GM23338 (cell line): ENCODE measurements at regions not wholly inside any gene's neighbourhood (a gene's known extent, or its start where the extent isn't known, plus 50 kb on each side); places are given as distances from the start of the nearest gene placed in this dataset.
A peak's percentile ranks its signal among the peaks of the same experiment; 100 is the strongest.

Experiments
- ATAC-seq: fragments of 200-7000 bp; cut with Tn5 transposase; 3 replicates; pipeline ENCODE4 v1.9.1; 2020
- DNase-seq: peaks from one replicate; pipeline ENCODE4 v3.0.0-alpha.2; 2015; ENCODE audit warnings: low spot score
- H2AFZ ChIP-seq: fragments of 200-600 bp; sonication (generic); 2 replicates; pipeline ENCODE4 v1.8.0; 2016; ENCODE audit warnings: antibody characterized with exemption, mild to moderate bottlenecking, moderate library complexity
- H3F3A ChIP-seq: fragments of 200-600 bp; sonication (generic); replicated peaks from 2 replicates; pipeline ENCODE4 v1.8.0; 2017; ENCODE audit warnings: antibody characterized with exemption, mixed run types, low read depth
- H3K27ac ChIP-seq: fragments of 200-600 bp; sonication (generic); 2 replicates; pipeline ENCODE4 v1.6.1; 2016; ENCODE audit warnings: low read depth
- H3K27me3 ChIP-seq: fragments of 200-600 bp; sonication (generic); 2 replicates; pipeline ENCODE4 v1.8.0; 2016; ENCODE audit warnings: mild to moderate bottlenecking, mixed run types, moderate library complexity; ENCODE audit not compliant: insufficient read depth
- H3K36me3 ChIP-seq: fragments of 200-600 bp; sonication (generic); 2 replicates; pipeline ENCODE4 v1.8.0; 2016; ENCODE audit warnings: mild to moderate bottlenecking; ENCODE audit not compliant: insufficient read depth
- H3K4me1 ChIP-seq: fragments of 200-600 bp; sonication (generic); 2 replicates; pipeline ENCODE4 v1.8.0; 2016; ENCODE audit warnings: mild to moderate bottlenecking, moderate library complexity; ENCODE audit not compliant: insufficient read depth
- H3K4me2 ChIP-seq: fragments of 200-600 bp; sonication (generic); 2 replicates; pipeline ENCODE4 v1.7.1; 2017; ENCODE audit warnings: mixed run types
- H3K4me3 ChIP-seq: fragments of 200-600 bp; sonication (generic); 2 replicates; pipeline ENCODE4 v1.6.1; 2016; ENCODE audit warnings: mixed run types
- H3K79me2 ChIP-seq: fragments of 200-600 bp; sonication (generic); replicated peaks from 2 replicates; pipeline ENCODE4 v1.8.0; 2017; ENCODE audit warnings: mild to moderate bottlenecking; ENCODE audit not compliant: insufficient read depth
- H3K9me2 ChIP-seq: fragments of 200-600 bp; sonication (generic); 2 replicates; pipeline ENCODE4 v1.8.0; 2017; ENCODE audit not compliant: insufficient read depth
- H4K20me1 ChIP-seq: fragments of 200-600 bp; sonication (generic); replicated peaks from 2 replicates; pipeline ENCODE4 v1.8.0; 2017; ENCODE audit warnings: mild to moderate bottlenecking; ENCODE audit not compliant: insufficient read depth
- H3K27ac Mint-ChIP-seq: 2 replicates; pipeline ENCODE4 v1.8.0; 2020; ENCODE audit warnings: inconsistent platforms, mild to moderate bottlenecking, moderate library complexity, mixed read lengths
- H3K27me3 Mint-ChIP-seq: 3 replicates; pipeline ENCODE4 v1.8.0; 2022; ENCODE audit warnings: low read depth, mild to moderate bottlenecking, moderate library complexity, mixed read lengths, inconsistent platforms; ENCODE audit not compliant: insufficient read depth, poor library complexity
- H3K36me3 Mint-ChIP-seq: 3 replicates; pipeline ENCODE4 v1.8.0; 2021; ENCODE audit warnings: low read depth, mild to moderate bottlenecking, inconsistent platforms, moderate library complexity, mixed read lengths
- H3K4me1 Mint-ChIP-seq: 3 replicates; pipeline ENCODE4 v1.8.0; 2020; ENCODE audit warnings: mild to moderate bottlenecking, inconsistent platforms, mixed read lengths
- H3K4me3 Mint-ChIP-seq: 3 replicates; pipeline ENCODE4 v1.8.0; 2021; ENCODE audit warnings: moderate library complexity, mild to moderate bottlenecking, inconsistent platforms, mixed read lengths
- H3K9me3 Mint-ChIP-seq: 3 replicates; pipeline ENCODE4 v1.8.0; 2020; ENCODE audit warnings: moderate library complexity, mild to moderate bottlenecking, inconsistent platforms, mixed read lengths
- EZH2 ChIP-seq: fragments of 200-600 bp; sonication (generic); IDR thresholded peaks from one replicate; pipeline ENCODE4 v1.8.0; 2017; ENCODE audit warnings: antibody characterized with exemption, mild to moderate bottlenecking, low read depth; ENCODE audit not compliant: unreplicated experiment
- EZH2phosphoT487 ChIP-seq: fragments of 200-600 bp; sonication (generic); IDR thresholded peaks from one replicate; pipeline ENCODE4 v1.8.1; 2018; ENCODE audit warnings: antibody characterized with exemption; ENCODE audit not compliant: unreplicated experiment
- JUNB ChIP-seq: IDR thresholded peaks from one replicate; pipeline ENCODE4 v1.6.1; 2016; ENCODE audit warnings: antibody characterized with exemption; ENCODE audit not compliant: unreplicated experiment
- NANOG ChIP-seq: IDR thresholded peaks from 2 replicates; pipeline ENCODE4 v1.6.1; 2016; ENCODE audit warnings: antibody characterized with exemption, borderline replicate concordance
- POLR2AphosphoS5 ChIP-seq: IDR thresholded peaks from 2 replicates; pipeline ENCODE4 v1.6.1; 2016; ENCODE audit warnings: antibody characterized with exemption, low read depth
- STAT1 ChIP-seq: IDR thresholded peaks from one replicate; pipeline ENCODE4 v1.6.1; 2016; ENCODE audit warnings: antibody characterized with exemption; ENCODE audit not compliant: unreplicated experiment
- ZNF114 ChIP-seq: fragments of 250-450 bp; sonication (Bioruptor Pico); IDR thresholded peaks from 2 replicates; pipeline ENCODE4 v1.5.0; 2020; ENCODE audit warnings: mild to moderate bottlenecking, moderate library complexity
- ZNF331 ChIP-seq: fragments of 250-450 bp; sonication (Bioruptor Pico); IDR thresholded peaks from 2 replicates; pipeline ENCODE4 v1.5.0; 2020; ENCODE audit warnings: low read depth, mild to moderate bottlenecking, moderate library complexity
- TF ChIP-seq, protein P1 (sequence below): IDR thresholded peaks from 2 replicates; pipeline ENCODE4 v1.6.1; 2016; ENCODE audit warnings: antibody characterized with exemption
- TF ChIP-seq, protein P2 (sequence below): IDR thresholded peaks from one replicate; pipeline ENCODE4 v1.6.1; 2018; ENCODE audit warnings: antibody characterized with exemption; ENCODE audit not compliant: unreplicated experiment
- TF ChIP-seq, protein P3 (sequence below): fragments of 250-450 bp; sonication (Bioruptor Pico); IDR thresholded peaks from 2 replicates; pipeline ENCODE4 v1.5.0; 2020; ENCODE audit warnings: mild to moderate bottlenecking, moderate library complexity

DNA sequence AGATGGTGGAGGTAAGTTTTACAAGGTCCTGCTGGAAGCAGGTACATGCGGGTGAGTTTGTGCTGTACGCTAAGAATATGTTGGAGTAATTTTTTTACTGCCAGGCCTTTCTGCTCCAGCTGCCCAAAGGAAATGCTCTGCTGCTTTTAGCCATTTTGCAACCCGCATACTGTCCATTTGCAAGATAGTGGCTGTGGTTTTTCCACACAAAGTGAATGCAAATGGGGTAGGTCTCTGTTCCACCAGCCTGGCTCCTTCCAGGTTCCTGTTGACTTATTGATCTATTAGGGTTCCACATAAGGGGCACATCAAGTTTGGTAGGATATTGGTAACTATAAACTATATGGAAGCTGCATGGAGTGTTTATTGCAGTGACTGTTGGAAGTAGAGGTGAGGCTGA is 227.1 kb downstream of the SI start:
- DNase-seq (peak; percentile 22), ATAC-seq (peak; percentile 67)
- Mint-ChIP-seq H3K27ac (peak overlapping the region; percentile 54), H3K36me3 (no peaks in the 10 kb centered on the region), H3K4me1 (peaks cover 32% of the 10 kb centered on the region), H3K9me3 (no peaks in the 10 kb centered on the region), H3K27me3 (peaks cover 6% of the 10 kb centered on the region), H3K4me3 (peak overlapping the region; percentile 23; the same call in 1 of the 3 replicates)
- Histone ChIP-seq H3K36me3 (no peaks in the 10 kb centered on the region), H4K20me1 (no peaks in the 10 kb centered on the region), H3K9me2 (no peaks in the 10 kb centered on the region), H3K4me3 (peak overlapping the region; percentile 31), H3K27ac (peak overlapping the region; percentile 39; the same call in 1 of the 2 replicates), H3F3A (no peaks in the 10 kb centered on the region), H3K79me2 (no peaks in the 10 kb centered on the region), H2AFZ (peak overlapping the region; percentile 80; the same call in 1 of the 2 replicates), H3K27me3 (no peaks in the 10 kb centered on the region), H3K4me2 (peak overlapping the region; percentile 69), H3K4me1 (peaks cover 37% of the 10 kb centered on the region)
- TF ChIP-seq EZH2phosphoT487 (no peak), POLR2AphosphoS5 (no peak), NANOG (no peak), ZNF114 (no peak), EZH2 (no peak)

DNA sequence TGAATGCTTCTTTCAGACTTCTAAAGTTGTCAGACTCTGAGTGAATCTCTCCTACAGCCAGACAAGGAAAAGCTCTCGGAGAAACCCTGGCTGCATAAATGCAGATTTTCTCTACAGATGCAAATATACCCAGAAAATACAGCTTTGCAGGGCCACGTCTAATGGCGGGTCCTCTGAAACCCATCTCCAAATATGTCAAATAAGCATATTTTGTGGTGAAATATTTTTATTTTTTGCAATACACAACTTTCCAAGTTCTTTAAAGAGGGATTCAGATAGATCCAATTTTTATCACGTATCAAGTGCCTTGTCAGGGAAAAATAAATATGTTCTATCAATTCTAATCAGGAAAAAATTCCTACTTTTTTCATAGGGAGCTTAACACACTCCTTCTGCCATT is 229.4 kb downstream of the SI start:
- no peak overlapping the region for H3K4me3 Mint-ChIP-seq
- Histone ChIP-seq H3K79me2 (no peaks in the 10 kb centered on the region), H2AFZ (no peak overlapping the region; the same call in 1 of the 2 replicates), H3K27ac (no peak overlapping the region), H3K9me2 (no peaks in the 10 kb centered on the region), H4K20me1 (no peaks in the 10 kb centered on the region), H3K27me3 (no peaks in the 10 kb centered on the region), H3K4me2 (peak overlapping the region; percentile 14; the same call in 1 of the 2 replicates), H3K4me3 (no peak overlapping the region), H3F3A (no peaks in the 10 kb centered on the region), H3K4me1 (peaks cover 49% of the 10 kb centered on the region), H3K36me3 (no peaks in the 10 kb centered on the region)
- no peaks in the 10 kb centered on the region for H3K36me3 Mint-ChIP-seq
- no peaks in the 10 kb centered on the region for H3K9me3 Mint-ChIP-seq
- H3K4me1 Mint-ChIP-seq, result peaks cover 42% of the 10 kb centered on the region
- H3K27ac Mint-ChIP-seq, result no peak overlapping the region
- H3K27me3 Mint-ChIP-seq, result peaks cover 6% of the 10 kb centered on the region
- DNase-seq (peak; percentile 4), ATAC-seq (no peak)
- TF ChIP-seq, protein P1, sequence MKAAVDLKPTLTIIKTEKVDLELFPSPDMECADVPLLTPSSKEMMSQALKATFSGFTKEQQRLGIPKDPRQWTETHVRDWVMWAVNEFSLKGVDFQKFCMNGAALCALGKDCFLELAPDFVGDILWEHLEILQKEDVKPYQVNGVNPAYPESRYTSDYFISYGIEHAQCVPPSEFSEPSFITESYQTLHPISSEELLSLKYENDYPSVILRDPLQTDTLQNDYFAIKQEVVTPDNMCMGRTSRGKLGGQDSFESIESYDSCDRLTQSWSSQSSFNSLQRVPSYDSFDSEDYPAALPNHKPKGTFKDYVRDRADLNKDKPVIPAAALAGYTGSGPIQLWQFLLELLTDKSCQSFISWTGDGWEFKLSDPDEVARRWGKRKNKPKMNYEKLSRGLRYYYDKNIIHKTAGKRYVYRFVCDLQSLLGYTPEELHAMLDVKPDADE, result no peak
- TF ChIP-seq EZH2phosphoT487, result no peak
- no peak for TF ChIP-seq ZNF114
- TF ChIP-seq ZNF331 (CRISPR knock-in tag), result no peak
- TF ChIP-seq JUNB, result no peak
- TF ChIP-seq, protein P2, sequence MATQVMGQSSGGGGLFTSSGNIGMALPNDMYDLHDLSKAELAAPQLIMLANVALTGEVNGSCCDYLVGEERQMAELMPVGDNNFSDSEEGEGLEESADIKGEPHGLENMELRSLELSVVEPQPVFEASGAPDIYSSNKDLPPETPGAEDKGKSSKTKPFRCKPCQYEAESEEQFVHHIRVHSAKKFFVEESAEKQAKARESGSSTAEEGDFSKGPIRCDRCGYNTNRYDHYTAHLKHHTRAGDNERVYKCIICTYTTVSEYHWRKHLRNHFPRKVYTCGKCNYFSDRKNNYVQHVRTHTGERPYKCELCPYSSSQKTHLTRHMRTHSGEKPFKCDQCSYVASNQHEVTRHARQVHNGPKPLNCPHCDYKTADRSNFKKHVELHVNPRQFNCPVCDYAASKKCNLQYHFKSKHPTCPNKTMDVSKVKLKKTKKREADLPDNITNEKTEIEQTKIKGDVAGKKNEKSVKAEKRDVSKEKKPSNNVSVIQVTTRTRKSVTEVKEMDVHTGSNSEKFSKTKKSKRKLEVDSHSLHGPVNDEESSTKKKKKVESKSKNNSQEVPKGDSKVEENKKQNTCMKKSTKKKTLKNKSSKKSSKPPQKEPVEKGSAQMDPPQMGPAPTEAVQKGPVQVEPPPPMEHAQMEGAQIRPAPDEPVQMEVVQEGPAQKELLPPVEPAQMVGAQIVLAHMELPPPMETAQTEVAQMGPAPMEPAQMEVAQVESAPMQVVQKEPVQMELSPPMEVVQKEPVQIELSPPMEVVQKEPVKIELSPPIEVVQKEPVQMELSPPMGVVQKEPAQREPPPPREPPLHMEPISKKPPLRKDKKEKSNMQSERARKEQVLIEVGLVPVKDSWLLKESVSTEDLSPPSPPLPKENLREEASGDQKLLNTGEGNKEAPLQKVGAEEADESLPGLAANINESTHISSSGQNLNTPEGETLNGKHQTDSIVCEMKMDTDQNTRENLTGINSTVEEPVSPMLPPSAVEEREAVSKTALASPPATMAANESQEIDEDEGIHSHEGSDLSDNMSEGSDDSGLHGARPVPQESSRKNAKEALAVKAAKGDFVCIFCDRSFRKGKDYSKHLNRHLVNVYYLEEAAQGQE, result no peak
- no peak for TF ChIP-seq EZH2
- TF ChIP-seq, protein P3, sequence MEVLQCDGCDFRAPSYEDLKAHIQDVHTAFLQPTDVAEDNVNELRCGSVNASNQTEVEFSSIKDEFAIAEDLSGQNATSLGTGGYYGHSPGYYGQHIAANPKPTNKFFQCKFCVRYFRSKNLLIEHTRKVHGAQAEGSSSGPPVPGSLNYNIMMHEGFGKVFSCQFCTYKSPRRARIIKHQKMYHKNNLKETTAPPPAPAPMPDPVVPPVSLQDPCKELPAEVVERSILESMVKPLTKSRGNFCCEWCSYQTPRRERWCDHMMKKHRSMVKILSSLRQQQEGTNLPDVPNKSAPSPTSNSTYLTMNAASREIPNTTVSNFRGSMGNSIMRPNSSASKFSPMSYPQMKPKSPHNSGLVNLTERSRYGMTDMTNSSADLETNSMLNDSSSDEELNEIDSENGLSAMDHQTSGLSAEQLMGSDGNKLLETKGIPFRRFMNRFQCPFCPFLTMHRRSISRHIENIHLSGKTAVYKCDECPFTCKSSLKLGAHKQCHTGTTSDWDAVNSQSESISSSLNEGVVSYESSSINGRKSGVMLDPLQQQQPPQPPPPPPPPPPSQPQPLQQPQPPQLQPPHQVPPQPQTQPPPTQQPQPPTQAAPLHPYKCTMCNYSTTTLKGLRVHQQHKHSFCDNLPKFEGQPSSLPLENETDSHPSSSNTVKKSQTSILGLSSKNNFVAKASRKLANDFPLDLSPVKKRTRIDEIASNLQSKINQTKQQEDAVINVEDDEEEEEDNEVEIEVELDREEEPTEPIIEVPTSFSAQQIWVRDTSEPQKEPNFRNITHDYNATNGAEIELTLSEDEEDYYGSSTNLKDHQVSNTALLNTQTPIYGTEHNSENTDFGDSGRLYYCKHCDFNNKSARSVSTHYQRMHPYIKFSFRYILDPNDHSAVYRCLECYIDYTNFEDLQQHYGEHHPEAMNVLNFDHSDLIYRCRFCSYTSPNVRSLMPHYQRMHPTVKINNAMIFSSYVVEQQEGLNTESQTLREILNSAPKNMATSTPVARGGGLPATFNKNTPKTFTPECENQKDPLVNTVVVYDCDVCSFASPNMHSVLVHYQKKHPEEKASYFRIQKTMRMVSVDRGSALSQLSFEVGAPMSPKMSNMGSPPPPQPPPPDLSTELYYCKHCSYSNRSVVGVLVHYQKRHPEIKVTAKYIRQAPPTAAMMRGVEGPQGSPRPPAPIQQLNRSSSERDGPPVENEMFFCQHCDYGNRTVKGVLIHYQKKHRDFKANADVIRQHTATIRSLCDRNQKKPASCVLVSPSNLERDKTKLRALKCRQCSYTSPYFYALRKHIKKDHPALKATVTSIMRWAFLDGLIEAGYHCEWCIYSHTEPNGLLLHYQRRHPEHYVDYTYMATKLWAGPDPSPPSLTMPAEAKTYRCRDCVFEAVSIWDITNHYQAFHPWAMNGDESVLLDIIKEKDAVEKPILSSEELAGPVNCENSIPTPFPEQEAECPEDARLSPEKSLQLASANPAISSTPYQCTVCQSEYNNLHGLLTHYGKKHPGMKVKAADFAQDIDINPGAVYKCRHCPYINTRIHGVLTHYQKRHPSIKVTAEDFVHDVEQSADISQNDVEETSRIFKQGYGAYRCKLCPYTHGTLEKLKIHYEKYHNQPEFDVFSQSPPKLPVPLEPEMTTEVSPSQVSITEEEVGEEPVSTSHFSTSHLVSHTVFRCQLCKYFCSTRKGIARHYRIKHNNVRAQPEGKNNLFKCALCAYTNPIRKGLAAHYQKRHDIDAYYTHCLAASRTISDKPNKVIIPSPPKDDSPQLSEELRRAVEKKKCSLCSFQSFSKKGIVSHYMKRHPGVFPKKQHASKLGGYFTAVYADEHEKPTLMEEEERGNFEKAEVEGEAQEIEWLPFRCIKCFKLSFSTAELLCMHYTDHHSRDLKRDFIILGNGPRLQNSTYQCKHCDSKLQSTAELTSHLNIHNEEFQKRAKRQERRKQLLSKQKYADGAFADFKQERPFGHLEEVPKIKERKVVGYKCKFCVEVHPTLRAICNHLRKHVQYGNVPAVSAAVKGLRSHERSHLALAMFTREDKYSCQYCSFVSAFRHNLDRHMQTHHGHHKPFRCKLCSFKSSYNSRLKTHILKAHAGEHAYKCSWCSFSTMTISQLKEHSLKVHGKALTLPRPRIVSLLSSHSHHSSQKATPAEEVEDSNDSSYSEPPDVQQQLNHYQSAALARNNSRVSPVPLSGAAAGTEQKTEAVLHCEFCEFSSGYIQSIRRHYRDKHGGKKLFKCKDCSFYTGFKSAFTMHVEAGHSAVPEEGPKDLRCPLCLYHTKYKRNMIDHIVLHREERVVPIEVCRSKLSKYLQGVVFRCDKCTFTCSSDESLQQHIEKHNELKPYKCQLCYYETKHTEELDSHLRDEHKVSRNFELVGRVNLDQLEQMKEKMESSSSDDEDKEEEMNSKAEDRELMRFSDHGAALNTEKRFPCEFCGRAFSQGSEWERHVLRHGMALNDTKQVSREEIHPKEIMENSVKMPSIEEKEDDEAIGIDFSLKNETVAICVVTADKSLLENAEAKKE, result no peak
- no peak for TF ChIP-seq STAT1
- no peak for TF ChIP-seq POLR2AphosphoS5
